Uterus (tissue), 2 donors: ENCODE measurements at regions not wholly inside any gene's neighbourhood (a gene's known extent, or its start where the extent isn't known, plus 50 kb on each side); places are given as distances from the start of the nearest gene placed in this dataset.

Source experiments
- CTCF ChIP-seq, 4 experiments: fragments of 200-600 bp in 2 of 4; fragments of 450-650 bp in 2 of 4; sonication (generic) in 2 of 4; IDR thresholded peaks; one replicate each; pipeline ENCODE4 v1.5.1; 2016 to 2019; ENCODE audit warnings: antibody characterized with exemption in 4 of 4, mild to moderate bottlenecking in 2 of 4, moderate library complexity in 1 of 4
- POLR2A ChIP-seq, 2 donors: fragments of 450-650 bp; IDR thresholded peaks; one replicate each; pipeline ENCODE4 v1.6.1; 2016; ENCODE audit warnings: antibody characterized with exemption in 2 of 2, mild to moderate bottlenecking in 1 of 2, moderate library complexity in 1 of 2

GRCh38 chr10:9452056-9452455, 1397.6 kb downstream of the GATA3 start:
- TF ChIP-seq CTCF (IDR thresholded peaks at IDR 0.05) (no peak), POLR2A (IDR thresholded peaks at IDR 0.05) (no peak)
